Left lung (tissue), 4 donors: ENCODE measurements at regions not wholly inside any gene's neighbourhood (a gene's known extent, or its start where the extent isn't known, plus 50 kb on each side); places are given as distances from the start of the nearest gene placed in this dataset.

Source experiments
- ATAC-seq: fragments of 200-7000 bp; cut with Tn5 transposase; one replicate; pipeline ENCODE4 v1.9.1; 2020; ENCODE audit warnings: moderate library complexity
- DNase-seq, 4 donors: peaks; one replicate each; pipeline ENCODE4 v3.0.0-alpha.2; 2013 to 2020
- H3K27ac ChIP-seq, 2 donors: fragments of 200-600 bp; sonication (generic) in 1 of 2; one replicate each; pipeline versions ENCODE4 v1.5.0 to v1.8.0; 2020 to 2021
- H3K27me3 ChIP-seq, 2 donors: fragments of 200-600 bp; sonication (generic) in 1 of 2; one replicate each; pipeline versions ENCODE4 v1.5.0 to v1.8.0; 2020 to 2021
- H3K36me3 ChIP-seq, 2 donors: fragments of 200-600 bp; sonication (generic) in 1 of 2; one replicate each; pipeline versions ENCODE4 v1.5.0 to v1.8.0; 2020 to 2021
- H3K4me1 ChIP-seq, 2 donors: fragments of 200-600 bp; one replicate each; pipeline ENCODE4 v1.8.0; 2021
- H3K4me3 ChIP-seq, 2 donors: fragments of 200-600 bp; sonication (generic) in 1 of 2; one replicate each; pipeline versions ENCODE4 v1.5.0 to v1.8.0; 2020 to 2021; ENCODE audit warnings: mild to moderate bottlenecking in 1 of 2
- H3K9me3 ChIP-seq, 2 donors: fragments of 200-600 bp; sonication (generic) in 1 of 2; one replicate each; pipeline versions ENCODE4 v1.5.0 to v1.8.0; 2020 to 2021
- CTCF ChIP-seq, 2 donors: fragments of 200-600 bp; sonication (generic) in 1 of 2; IDR thresholded peaks; one replicate each; pipeline versions ENCODE4 v1.5.0 to v1.8.0; 2021; ENCODE audit warnings: antibody characterized with exemption in 2 of 2
- intact Hi-C, 2 donors: fragments of 100-400 bp; cut with DNase I; formaldehyde crosslinking; loops; one replicate each; pipeline versions ENCODE4 v1.11.2 to v1.14.2; 2022
- donor health status: DM: no; HTN: yes; CAD: no.
- donor health status: DM: no; HTN: no; CAD: no.

- Histone ChIP-seq H3K4me1 (no peaks in the 10 kb centered on the region), H3K9me3 (no peaks in the 10 kb centered on the region), H3K27me3 (peaks cover 0 to 23% of the 10 kb centered on the region in 2 donors), H3K36me3 (no peaks in the 10 kb centered on the region), H3K4me3 (no peak overlapping the region), H3K27ac (no peak overlapping the region)
- TF ChIP-seq CTCF (IDR thresholded peaks at IDR 0.05), result no peak
- ATAC-seq (no peak), DNase-seq (no peak)
- intact Hi-C loops, result no loop called here
Measured at GRCh38 chr10:117745301-117745700, 202.8 kb downstream of the EMX2 start.

- Histone ChIP-seq H3K9me3 (no peaks in the 10 kb centered on the region), H3K4me1 (no peaks in the 10 kb centered on the region), H3K27ac (no peak overlapping the region), H3K27me3 (peaks cover 0 to 17% of the 10 kb centered on the region in 2 donors), H3K36me3 (no peaks in the 10 kb centered on the region), H3K4me3 (no peak overlapping the region)
- DNase-seq, result no peak
- TF ChIP-seq CTCF (IDR thresholded peaks at IDR 0.05), result no peak
- ATAC-seq, result no peak
- intact Hi-C loops, result no loop called here
Measured at GRCh38 chr10:117746541-117747448, 204.2 kb downstream of the EMX2 start.

GRCh38 chr10:117747636-117748035 is 205.1 kb downstream of the EMX2 start:
- Histone ChIP-seq H3K4me3 (no peak overlapping the region), H3K36me3 (no peaks in the 10 kb centered on the region), H3K9me3 (no peaks in the 10 kb centered on the region), H3K27me3 (peaks cover 0 to 10% of the 10 kb centered on the region in 2 donors), H3K27ac (no peak overlapping the region), H3K4me1 (no peaks in the 10 kb centered on the region)
- ATAC-seq, result no peak
- intact Hi-C loops, result no loop called here
- DNase-seq, result no peak
- no peak for TF ChIP-seq CTCF (IDR thresholded peaks at IDR 0.05)

- no peak for ATAC-seq
- intact Hi-C loops, result no loop called here
Measured at GRCh38 chr10:117748058-117748457, 205.5 kb downstream of the EMX2 start.

More at GRCh38 chr10:117748058-117748457, 205.5 kb downstream of the EMX2 start:
- Histone ChIP-seq H3K4me3 (no peak overlapping the region), H3K9me3 (no peaks in the 10 kb centered on the region), H3K27ac (no peak overlapping the region), H3K4me1 (no peaks in the 10 kb centered on the region), H3K27me3 (peaks cover 0 to 5% of the 10 kb centered on the region in 2 donors), H3K36me3 (no peaks in the 10 kb centered on the region)
- no peak for DNase-seq
- TF ChIP-seq CTCF (IDR thresholded peaks at IDR 0.05), result no peak
